ENCODE measurements at regions not wholly inside any gene's neighbourhood (a gene's known extent, or its start where the extent isn't known, plus 50 kb on each side); places are given as distances from the start of the nearest gene placed in this dataset.
"Not testable (repeated sequence)": the region's sequence is repeated elsewhere in the genome, so short reads cannot be mapped to it uniquely, and the experiment has no call there.

DNA sequence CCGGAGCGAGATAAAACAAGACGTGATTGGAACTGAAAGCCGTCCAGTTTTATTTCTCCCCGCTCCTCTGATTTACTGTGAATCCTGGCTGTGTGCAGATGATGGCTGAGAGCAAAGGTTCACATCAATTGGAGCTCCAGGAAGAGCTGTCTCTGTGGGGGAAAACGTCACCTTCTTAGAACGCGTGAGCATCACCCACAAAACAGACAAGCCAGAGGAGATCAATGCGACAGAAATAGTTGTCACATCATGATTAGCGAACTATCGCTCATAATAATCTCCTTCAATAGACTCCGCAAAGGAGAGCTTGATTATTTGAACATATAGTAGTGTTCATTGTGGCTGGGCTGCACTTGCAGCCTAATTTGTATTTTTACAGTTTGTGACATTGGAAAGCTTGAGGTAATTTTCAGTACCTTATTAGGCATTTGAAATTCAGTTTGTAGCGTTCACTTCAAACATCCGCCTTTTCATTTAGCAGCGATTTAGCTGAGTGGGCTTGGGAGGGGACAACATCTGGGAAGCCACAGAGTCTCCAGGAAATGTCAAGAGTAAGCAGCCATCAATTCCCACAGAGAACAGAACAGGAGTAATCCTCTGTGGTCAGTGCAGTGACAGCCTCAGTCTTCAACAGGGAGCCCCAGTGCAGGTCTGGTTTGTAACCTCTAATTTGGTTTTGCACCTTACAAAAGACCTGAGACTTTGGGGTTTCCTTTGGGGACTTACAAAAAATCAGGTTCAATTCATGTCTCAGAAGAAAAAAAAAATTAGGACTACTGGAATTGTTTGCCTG is 276.8 kb upstream of the PFKP start:
- no peak for DNase-seq (ENCODE audit: low spot score)

DNA sequence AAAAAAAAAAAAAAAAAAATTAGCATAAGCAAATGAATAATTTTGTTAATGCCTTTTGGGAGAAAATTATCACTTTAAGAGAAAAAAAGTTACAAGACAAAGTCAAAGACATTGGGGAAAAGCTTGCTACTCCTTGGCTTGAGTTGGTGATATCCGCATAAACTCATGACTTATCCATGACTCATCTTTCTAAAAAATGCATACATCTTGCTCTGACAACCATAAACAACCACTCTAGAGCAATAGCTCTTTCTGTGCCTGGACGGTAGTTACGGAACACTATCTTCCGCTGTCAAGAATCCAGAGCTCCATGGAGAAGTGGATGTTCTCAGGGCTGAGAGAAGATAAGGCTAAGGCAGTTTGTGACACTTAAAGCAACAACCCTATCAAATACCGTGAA is 281.1 kb upstream of the PFKP start:
- DNase-seq (ENCODE audit: low spot score), result no peak

DNA sequence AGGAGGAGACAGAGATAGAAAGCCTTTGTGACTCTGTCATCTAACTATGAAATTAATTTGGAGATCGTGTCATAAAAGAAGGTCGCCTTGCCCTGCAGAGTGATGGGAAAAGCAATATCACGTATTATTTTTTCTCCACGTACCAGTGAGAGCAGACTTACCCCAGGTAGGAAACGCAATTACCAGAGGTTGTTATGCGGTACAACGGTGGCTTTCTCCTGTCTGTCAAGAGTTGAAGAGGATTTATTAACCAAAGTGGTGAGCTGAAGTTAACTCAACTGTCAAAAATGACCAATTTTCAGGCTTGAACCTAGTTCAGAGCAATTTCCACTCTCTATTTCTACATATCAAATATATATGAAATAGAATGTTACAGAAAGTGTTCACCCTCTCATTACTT is 282.6 kb upstream of the PFKP start:
- DNase-seq (ENCODE audit: low spot score), result no peak

DNA sequence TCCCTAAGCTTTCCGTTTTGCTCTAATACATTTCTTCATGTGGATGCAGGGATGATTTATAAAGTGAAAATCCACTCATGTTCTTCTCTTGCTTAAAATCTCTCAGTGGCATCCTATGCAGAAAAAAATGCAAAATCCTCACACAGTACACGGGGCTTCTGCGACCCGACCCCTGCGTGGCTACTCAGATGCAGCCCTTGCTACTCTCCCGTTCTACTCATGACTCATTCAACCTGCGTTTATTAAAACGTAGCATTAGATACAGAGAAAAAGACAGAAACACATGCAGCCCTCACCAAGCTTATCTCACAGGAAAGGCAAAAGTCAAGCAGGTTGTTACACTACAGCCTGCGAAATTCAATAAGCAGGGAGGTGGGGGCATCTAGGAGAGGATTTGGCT is 284.4 kb upstream of the PFKP start:
- no peak for DNase-seq (ENCODE audit: low spot score)

DNA sequence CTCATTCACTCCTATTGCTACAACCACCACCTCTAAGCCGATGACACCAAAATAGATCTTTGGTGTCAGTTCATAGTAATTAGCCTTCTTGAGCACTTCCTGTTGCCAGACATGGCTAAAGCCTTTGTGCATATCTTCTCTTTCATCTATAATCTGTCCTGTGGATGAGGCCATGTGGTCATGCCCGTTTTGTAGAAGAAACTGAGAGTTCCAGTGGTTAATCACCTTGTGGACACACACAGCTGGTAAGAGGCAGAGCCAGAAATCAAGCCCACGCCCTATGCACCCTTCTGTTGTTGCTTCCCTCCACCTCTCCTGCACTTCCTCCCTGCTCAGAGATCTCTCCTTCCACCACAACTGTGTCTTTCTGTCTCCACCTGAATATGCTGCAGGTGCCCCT is 285.1 kb upstream of the PFKP start:
- DNase-seq (ENCODE audit: low spot score), result no peak

DNA sequence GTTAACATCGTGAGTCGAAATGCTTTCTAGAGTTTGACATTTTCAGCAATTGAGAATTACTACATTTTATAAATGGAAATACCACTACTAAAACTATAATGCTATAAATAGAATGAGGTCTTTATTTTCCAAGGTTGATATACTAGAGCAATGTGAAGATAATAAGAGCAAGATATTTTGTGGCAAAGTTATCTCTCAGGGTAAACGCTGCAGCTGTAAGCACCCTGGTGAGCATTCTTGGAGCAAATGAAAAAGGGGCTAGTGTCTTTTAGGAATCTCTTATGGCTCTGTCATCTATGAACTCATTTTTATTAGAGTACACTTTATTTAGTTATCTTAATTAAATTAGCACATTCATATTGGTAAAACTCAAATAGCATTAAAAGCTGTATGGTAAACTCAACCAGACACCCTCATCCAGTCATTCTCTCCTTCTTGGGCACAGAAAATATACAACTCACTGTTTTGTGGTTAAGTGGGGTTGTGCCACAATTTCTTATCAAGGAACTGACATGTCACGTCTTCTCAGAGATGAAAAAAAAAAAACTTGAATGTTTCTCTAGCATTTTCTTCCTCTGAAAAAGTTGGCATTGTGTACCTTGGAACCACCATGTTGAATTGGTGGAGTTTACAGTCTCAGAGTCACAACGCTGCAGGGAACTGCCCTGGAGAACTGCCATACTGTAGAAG is 289.5 kb upstream of the PFKP start:
- DNase-seq (ENCODE audit: low spot score), result no peak

DNA sequence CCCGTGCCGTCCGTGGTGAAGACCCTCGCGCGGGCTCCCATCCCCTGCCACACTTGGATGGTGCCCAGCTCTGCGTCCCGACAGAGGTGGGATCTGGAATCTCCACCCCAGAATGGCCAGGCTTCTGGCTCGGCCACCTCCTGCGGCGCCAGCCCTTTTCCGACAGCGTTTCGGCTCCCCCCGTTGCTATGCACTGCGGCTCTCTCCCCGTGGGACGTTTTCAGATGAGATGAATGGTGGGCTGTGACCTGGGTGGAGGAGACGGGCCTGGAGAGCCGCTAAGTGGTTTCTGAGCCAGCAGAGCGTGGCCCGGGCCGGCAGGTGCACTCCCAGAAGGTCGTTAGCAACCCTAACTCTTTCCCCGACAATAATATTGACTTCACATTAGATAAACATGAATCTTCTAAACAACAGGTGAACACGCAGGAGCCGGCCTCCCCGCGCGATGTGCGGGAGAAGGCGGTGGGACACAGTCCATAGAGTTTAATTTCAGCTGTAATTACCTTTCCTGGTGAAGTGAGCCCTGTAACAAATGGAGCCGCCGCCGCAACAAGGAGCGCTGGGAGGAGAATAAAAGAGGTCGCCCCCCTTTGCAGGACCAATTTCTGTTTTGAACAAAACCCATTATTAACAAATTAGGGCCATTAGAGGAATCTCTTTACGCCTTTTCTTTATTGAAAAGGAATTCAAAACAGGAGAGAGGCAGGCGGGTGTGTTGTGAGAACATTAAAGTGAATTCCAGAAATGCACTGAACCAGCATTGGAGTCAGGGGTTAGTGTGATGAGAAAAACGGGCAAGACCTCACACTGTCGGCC is 294.3 kb upstream of the PFKP start:
- no peak for DNase-seq (ENCODE audit: low spot score)

DNA sequence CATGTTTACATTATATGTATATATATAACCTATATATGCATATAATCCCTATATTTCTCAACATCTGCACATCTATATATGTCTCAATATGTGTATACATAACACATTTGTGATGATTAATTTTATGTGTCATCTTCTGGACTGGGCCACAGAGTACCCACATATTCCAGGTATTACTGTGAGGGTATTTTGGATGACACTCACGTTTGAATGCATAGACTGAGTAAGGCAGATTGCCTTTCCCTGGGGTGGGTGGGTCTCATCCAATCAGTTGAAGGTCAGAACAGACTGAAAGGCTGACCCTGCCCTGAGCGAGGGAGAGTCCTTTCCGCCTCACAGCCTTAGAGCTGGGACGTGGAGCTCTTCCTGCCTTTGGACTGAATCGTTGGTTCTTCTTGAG is 295.2 kb upstream of the PFKP start:
- no peak for DNase-seq (ENCODE audit: low spot score)

DNA sequence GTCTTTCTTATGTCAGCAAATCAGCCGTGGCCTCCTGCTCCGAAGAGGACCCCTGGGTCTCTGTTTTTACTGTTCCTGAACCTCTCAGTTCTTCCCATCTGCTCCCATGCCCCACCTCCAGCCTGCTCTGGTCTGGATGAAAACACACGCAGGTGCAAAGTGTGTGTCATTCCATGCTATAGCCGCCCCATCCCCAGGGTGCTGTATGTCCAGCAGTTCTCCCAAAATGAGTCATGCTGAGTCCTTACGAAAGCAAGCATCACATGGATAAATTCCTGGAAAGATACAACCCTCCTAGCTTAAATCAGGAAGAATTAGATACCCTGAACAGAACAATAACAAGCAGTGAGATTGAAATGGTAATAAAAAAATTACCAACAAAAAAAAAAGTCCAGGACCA is 300.1 kb upstream of the PFKP start:
- not testable (repeated sequence) for DNase-seq (ENCODE audit: low spot score)

DNA sequence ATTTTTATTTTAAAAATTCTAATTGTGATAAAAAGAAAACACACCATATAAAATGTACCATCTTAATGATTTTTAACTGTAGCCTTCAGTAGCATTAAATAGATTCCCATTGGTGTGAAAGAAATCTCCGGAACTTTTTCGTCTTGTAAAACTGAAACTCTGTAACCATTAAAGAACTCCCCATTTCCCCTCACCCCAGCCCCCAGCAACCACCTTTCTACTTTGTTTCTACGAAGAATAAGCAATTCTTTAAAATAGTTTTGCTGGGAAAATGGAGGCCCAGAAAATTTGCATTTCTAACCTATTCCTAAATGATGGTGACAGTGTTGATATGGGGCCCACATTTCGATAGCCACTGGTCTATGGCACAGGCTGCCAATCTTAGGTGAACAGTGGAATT is 305.4 kb upstream of the PFKP start:
- no peak for DNase-seq (ENCODE audit: low spot score)

DNA sequence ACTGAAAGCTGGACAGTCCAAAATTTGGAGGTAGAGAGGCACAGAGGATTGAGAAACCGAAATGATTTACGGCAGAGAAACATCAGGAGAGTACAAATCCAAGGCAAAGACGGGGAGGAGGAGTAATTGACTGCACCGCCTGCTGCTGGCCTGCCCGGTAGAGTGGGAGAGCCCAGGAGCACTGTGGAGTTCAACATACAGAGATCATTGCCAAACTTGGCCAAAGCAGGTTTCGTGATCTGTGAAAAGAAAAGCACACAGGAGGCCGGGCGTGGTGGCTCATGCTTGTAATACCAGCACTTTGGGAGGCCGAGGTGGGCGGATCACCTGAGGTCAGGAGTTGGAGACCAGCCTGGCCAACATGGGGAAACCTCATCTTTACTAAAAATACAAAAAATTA is 306.0 kb upstream of the PFKP start:
- no peak for DNase-seq (ENCODE audit: low spot score)

DNA sequence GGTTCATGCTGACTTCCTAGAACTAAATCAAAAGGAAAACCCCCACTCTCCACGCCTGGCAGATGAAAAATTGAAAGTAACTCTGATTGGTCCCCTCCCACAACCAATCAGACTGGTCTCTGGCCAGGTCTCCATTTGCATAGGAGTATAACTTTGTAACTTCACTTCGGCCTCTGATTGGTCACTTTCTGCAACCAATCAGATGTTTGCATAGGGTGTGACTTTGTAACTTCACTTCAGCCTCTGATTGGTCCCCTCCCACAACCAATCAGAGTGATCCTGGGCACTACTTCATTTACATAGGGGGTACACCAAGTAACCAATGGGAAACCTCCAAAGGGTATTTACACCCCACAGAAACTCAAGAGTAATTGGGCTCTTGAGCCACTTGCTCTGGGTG is 306.6 kb upstream of the PFKP start:
- no peak for DNase-seq (ENCODE audit: low spot score)

DNA sequence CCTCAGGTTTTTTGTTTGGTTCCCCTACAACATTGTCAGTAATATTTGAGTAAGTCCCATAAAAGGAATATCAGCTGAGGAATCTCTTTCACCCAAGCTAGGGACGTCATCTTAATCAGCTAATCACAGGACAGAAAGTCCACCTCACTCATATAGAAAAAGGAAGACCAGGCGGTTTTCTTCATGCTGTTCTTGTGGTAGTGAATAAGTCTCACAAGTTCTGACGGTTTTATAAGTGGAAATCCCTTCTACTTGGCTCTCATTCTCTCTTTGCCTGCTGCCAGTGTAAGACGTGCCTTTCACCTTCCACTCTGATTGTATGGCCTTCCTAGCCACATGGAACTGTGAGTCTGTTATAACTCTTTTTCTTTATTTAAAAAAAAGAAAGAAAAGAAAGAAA is 308.1 kb upstream of the PFKP start:
- DNase-seq (ENCODE audit: low spot score), result no peak

DNA sequence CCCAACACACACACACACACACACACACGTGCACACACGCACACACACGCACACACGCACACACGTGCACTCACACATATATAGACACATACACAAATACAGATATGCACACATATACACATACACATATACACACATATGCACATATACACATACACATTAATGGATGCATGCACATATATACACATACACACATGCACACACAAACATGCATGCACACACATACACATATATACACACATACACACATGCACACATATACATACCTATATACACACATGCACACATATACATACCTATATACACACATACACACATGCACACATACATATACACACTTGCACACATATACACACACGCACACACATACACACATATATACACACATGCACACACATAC is 312.4 kb upstream of the PFKP start:
- no peak for DNase-seq (ENCODE audit: low spot score)

DNA sequence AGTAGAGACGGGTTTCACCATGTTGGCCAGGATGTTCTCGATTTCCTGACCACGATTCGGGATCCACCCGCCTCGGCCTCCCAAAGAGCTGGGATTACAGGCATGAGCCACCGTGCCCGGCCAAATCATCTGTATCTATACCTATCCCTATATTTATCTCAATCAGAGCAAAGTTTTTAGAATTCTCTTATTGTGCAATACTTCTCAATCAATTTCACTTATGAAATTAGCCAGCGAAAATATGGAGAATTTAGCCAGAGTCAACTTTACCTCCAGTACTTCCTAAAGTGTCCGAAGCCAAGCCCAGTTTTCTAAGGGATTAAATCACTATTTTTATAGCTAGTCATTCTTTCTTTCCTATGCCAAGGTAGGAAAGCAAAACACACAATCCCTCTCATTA is 319.1 kb upstream of the PFKP start:
- no peak for DNase-seq (ENCODE audit: low spot score)

DNA sequence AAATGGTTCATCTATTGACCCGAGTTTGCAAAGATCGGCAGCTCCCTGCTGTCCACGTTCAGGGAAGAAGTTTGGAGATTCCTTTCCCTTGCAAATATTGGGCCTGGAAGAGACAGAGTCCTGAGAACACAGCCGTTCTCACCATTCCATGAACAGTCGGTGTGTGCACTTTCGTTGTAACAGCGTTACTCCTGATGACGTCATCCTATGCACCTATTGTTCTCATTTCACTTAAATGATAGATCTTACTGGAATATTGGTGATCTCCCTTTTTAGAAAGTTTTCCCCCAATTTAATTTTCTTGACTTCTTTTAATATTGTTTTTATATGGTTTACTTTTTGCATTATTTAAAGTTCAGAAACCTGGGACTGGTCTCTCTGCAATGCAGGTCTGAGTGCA is 320.7 kb upstream of the PFKP start:
- no peak for DNase-seq (ENCODE audit: low spot score)

DNA sequence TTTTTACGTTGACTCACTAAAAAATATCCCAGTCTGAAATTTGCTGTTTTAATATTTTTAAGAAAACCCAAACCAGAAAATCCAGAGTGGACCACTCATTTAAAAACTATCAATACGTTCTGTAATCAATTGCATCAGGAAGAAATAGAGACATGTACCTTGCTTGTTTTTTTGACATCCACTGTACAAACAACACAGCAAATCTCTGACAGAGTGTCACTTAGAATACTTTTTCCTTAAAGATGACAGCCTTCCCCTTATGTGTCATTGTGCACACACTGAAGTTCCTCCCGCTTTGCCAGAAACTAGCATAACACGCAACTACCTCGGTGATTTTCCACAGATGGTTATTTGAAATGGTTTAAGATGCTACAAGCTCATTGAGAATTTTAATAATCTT is 321.7 kb upstream of the PFKP start:
- no peak for DNase-seq (ENCODE audit: low spot score)

DNA sequence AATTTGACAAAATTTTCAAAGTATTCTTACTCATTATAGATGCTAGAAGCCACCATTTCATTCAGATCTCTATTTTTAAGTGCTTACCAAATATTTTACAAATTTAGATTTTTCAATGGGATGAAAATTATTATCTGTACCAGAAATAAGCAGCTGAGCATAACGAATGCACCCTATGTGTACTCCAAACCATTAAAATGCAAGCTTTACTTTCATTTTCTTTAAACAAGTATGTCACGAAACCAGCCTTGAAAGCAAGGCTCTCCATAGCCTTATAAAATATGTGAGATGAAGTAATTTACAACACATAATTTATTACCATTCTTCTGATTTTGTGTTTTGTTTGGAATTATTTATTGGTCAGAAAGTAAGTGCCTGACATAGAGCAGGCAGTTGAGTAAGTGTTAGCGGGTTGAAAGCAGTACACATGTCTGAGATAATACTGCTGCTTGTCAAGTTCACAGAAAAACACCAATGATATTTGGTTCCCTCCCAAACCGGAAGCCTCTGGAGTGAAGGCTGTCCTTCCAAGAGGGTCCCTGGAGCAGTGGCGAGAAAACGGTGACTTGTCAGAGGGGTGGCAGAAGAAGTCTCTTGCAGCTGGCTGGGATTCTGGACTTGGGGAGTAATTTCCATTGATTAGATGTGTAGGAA is 322.7 kb upstream of the PFKP start:
- no peak for DNase-seq (ENCODE audit: low spot score)

DNA sequence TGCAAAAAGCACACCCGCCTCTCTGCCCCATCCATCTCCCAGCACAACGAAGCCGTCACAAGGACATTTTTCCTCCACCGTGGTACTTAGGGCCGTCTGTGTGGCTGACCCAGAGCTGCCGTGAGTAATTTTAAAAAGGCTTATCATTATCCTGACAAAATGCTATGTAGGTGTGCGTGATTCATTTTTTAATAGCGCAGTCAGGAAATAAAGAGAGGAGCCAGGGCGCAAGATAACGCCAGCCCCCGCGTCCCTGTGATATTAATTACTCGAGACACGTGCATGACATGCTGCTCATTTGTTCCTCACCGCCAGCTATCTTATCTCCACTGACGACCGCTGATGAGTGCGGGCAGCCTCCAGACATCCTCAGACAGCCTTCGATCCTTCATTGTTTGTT is 332.7 kb upstream of the PFKP start:
- no peak for DNase-seq (ENCODE audit: low spot score)

DNA sequence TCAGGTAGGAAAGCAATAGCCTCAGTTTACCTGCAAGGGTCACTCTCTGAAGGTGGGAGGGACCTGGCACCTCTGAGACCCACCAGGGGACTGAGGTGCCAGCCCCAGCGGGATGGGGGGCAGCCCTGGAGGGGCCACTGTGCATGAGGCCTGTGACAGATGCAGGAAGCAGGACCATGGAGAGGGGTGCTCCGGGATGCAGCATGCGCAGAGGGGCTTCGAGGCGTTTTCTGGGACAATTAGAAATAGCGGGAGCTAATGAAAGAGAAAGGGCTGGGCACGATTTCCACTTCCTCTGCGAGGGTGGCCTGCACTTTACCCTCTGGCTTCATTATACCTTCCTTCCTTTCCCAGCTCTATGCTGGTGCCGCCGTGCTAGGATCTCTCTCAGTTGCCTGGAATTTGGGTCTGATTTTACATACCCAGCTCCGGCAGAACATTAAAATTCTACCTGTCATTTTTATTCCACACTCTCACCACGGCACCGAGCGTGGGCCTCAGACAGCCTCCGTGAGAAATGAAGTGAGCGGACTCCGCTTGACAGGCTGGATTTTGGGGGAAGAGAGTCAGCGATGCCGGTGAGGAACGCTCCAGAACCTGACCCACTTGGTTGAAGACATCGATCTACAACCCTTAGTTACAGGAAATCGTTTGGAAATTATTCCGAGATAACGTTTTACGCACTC is 333.9 kb upstream of the PFKP start:
- DNase-seq (ENCODE audit: low spot score), result no peak

DNA sequence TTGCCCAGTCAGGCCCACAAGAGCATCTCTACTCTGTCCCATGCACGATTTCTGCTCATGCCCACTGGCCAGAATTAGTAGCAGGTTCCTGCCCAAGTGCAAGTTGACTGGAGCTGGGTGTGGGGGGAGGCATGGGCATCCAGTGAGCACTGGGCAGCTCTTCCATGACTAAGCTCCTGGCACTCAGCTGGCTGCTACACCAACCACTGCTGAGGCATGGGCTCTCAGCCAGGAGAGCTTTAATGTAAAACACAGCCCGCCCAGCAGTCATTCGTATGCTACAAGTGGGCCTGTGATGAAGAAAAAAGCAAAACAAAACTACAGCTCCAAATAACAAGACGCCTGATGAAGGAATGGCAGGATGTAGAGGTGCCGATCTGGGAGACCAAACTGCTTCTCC is 335.4 kb upstream of the PFKP start:
- no peak for DNase-seq (ENCODE audit: low spot score)

DNA sequence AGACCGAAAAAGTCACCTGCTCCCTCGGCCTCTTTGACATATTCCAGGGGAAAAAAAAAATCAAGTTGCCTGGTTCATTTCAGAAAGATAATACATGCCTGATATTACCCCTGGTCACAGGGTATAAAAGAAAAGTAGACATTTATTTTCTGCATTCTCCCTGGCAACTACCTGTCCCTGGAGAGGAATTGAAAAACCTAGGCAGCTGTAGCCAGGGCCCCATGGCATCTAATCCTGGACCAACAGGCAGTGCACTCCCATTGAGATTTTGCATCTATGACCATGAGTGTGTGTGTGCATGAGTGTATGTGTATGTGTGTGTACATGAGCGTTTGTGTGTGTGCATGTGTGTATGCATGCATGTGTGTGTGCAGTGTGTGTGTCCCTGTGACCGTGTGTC is 338.2 kb upstream of the PFKP start:
- no peak for DNase-seq (ENCODE audit: low spot score)
